Neural progenitor cell (in vitro differentiated cells): ENCODE measurements at regions not wholly inside any gene's neighbourhood (a gene's known extent, or its start where the extent isn't known, plus 50 kb on each side); places are given as distances from the start of the nearest gene placed in this dataset.

Experiments
- CTCF ChIP-seq: fragments of 200-600 bp; sonication (generic); IDR thresholded peaks from 2 replicates; pipeline ENCODE4 v1.5.1; 2017; ENCODE audit warnings: antibody characterized with exemption, mild to moderate bottlenecking
- EZH2phosphoT487 ChIP-seq: fragments of 200-600 bp; sonication (generic); IDR thresholded peaks from 2 replicates; pipeline ENCODE4 v1.6.1; 2017; ENCODE audit warnings: antibody characterized with exemption

- TF ChIP-seq CTCF = no peak
- TF ChIP-seq EZH2phosphoT487 = no peak
Observed at GRCh38 chr3:35404571-35404970, 234.8 kb upstream of the ARPP21 start.
